ENCODE measurements at regions not wholly inside any gene's neighbourhood (a gene's known extent, or its start where the extent isn't known, plus 50 kb on each side); places are given as distances from the start of the nearest gene placed in this dataset.
A peak's percentile ranks its signal among the peaks of the same experiment; 100 is the strongest.

- no peak for DNase-seq
Measured at GRCh38 chr4:156710365-156711192, 261.0 kb downstream of the PDGFC start.

GRCh38 chr4:156705311-156705710 is 266.3 kb downstream of the PDGFC start:
- DNase-seq: no peak

- peak in 2 of 14 donors; percentile 9 to 14 for DNase-seq
Measured at GRCh38 chr4:156695163-156695562, 276.4 kb downstream of the PDGFC start.

- no peak for DNase-seq
Measured at GRCh38 chr4:156694413-156694812, 277.2 kb downstream of the PDGFC start.

- no peak for DNase-seq
Measured at GRCh38 chr4:156693557-156693956, 278.0 kb downstream of the PDGFC start.

GRCh38 chr4:156692016-156692415 is 279.6 kb downstream of the PDGFC start:
- no peak for DNase-seq

- DNase-seq: no peak
Measured at GRCh38 chr4:156690572-156690971, 281.0 kb downstream of the PDGFC start.

GRCh38 chr4:156686120-156686519 is 285.5 kb downstream of the PDGFC start:
- no peak for DNase-seq

- no peak for DNase-seq
Measured at GRCh38 chr4:156685308-156685707, 286.3 kb downstream of the PDGFC start.

GRCh38 chr4:156677656-156678055 is 293.9 kb downstream of the PDGFC start:
- DNase-seq: no peak

GRCh38 chr4:156677131-156677531 is 294.5 kb downstream of the PDGFC start:
- DNase-seq: no peak

GRCh38 chr4:156676116-156676851 is 295.3 kb downstream of the PDGFC start:
- DNase-seq: no peak

GRCh38 chr4:156673483-156673882 is 298.1 kb downstream of the PDGFC start:
- no peak for DNase-seq

GRCh38 chr4:156672492-156673305 is 298.9 kb downstream of the PDGFC start:
- no peak for DNase-seq

GRCh38 chr4:156665780-156666366 is 305.7 kb downstream of the PDGFC start:
- no peak for DNase-seq

GRCh38 chr4:156663663-156664062 is 307.9 kb downstream of the PDGFC start:
- no peak for DNase-seq

GRCh38 chr4:156662921-156663320 is 308.7 kb downstream of the PDGFC start:
- no peak for DNase-seq

GRCh38 chr4:156661555-156661954 is 310.0 kb downstream of the PDGFC start:
- no peak for DNase-seq

- DNase-seq: no peak
Measured at GRCh38 chr4:156660465-156660864, 311.1 kb downstream of the PDGFC start.

GRCh38 chr4:156659983-156660382 is 311.6 kb downstream of the PDGFC start:
- DNase-seq: no peak

- DNase-seq: no peak
Measured at GRCh38 chr4:156659570-156659969, 312.0 kb downstream of the PDGFC start.

- DNase-seq: no peak
Measured at GRCh38 chr4:156656896-156657295, 314.7 kb downstream of the PDGFC start.

GRCh38 chr4:156654410-156654809 is 317.2 kb downstream of the PDGFC start:
- no peak for DNase-seq

Measured in C1 segment of cervical spinal cord (tissue), 14 donors.